Right lobe of liver (tissue), 4 donors: ENCODE measurements at regions not wholly inside any gene's neighbourhood (a gene's known extent, or its start where the extent isn't known, plus 50 kb on each side); places are given as distances from the start of the nearest gene placed in this dataset.

Experiments used
- CTCF ChIP-seq, 4 donors: fragments of 200-600 bp in 3 of 4; fragments of 450-650 bp in 1 of 4; IDR thresholded peaks; one replicate each; pipeline versions ENCODE4 v1.5.1 to v1.8.0; 2016 to 2022; ENCODE audit warnings: antibody characterized with exemption in 4 of 4, mild to moderate bottlenecking in 2 of 4
- POLR2A ChIP-seq: fragments of 450-650 bp; IDR thresholded peaks from one replicate; pipeline ENCODE4 v1.6.1; 2017; ENCODE audit warnings: antibody characterized with exemption, mild to moderate bottlenecking
- donor health status: DM: no; HTN: no; CAD: no.
- donor health status: DM: no; HTN: no; CAD: no.
- donor health status: DM: no; HTN: yes; CAD: no.

DNA sequence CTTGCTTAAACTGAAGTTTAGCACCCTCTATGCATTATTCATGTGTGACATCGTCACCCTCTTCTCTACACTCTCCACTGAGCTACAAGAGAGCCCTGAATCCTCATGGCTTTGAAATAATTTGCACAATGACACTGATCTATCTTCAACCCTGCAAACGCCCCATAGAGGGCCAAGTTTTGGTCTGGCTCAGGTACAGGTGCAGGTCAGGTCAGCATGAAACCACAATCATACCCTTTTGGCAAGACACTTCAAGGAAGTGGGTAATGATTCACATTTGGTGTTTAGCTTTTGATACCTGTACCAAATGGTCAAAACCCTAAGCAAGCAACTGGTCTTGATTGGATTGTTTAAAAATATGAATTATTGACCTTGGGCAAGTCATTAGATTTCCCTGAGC, 122.2 kb upstream of the CADM1 start:
- TF ChIP-seq CTCF (IDR thresholded peaks at IDR 0.05) (no peak), POLR2A (no peak)
